ENCODE measurements at regions not wholly inside any gene's neighbourhood (a gene's known extent, or its start where the extent isn't known, plus 50 kb on each side); places are given as distances from the start of the nearest gene placed in this dataset.

GRCh38 chr11:96761451-96761850 lies 371.6 kb downstream of the JRKL start:
- TF ChIP-seq POLR2A (IDR thresholded peaks at IDR 0.05) (no peak), CTCF (IDR thresholded peaks at IDR 0.05) (no peak), EP300 (IDR thresholded peaks at IDR 0.05) (no peak)
